HCEC 1CT (cell line): ENCODE measurements at regions not wholly inside any gene's neighbourhood (a gene's known extent, or its start where the extent isn't known, plus 50 kb on each side); places are given as distances from the start of the nearest gene placed in this dataset.

Source experiments
- DNase-seq: peaks from one replicate; pipeline ENCODE4 v3.0.0-alpha.2; 2017

DNA sequence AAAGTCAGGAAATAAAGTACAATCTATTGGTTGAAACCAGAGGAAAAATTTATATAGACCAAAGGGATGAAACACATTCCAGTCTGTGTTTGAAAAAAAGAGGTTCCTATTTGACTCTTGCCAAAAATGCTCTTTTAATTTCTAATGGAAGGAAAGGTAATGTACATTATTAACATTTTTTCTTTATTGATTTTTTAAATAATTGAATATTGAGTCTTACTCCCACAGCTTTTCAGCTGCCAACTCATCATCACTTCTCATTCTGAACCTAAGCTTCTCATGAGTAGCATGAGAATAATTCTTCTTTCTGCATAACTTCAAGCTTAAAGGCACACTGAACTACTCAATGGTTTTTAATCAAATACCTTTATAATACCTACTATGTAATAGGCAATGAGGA lies 49.8 kb upstream of the FHIP2A start:
- DNase-seq: no peak
